ENCODE measurements at regions not wholly inside any gene's neighbourhood (a gene's known extent, or its start where the extent isn't known, plus 50 kb on each side); places are given as distances from the start of the nearest gene placed in this dataset.
"Not testable (repeated sequence)": the region's sequence is repeated elsewhere in the genome, so short reads cannot be mapped to it uniquely, and the experiment has no call there.

DNA sequence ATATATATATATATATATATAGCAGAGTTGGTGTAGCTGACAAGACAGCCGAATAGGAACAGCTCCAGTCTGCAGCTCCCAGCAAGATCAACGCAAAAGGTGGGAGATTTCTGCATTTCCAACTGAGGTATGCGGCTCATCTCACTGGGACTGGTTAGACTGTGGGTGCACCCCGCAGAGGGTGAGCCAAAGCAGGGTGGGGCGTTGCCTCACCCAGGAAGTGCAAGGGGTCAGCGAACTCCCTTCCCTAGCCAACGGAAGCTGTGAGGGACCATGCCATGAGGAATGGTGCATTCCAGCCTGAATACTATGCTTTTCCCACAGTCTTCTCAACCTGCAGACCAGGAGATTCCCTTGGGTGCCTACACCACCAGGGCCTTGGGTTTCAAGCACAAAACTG is 81.7 kb upstream of the ST3GAL6 start:
- H3K36me3 Mint-ChIP-seq = no peaks in the 10 kb centered on the region
- no peaks in the 10 kb centered on the region for H3K4me1 Mint-ChIP-seq
- H3K36me3 ChIP-seq (ENCODE audit: control insufficient read depth in 2 of 2, extremely low read depth in 1 of 2, insufficient read depth in 1 of 2, low read length in 1 of 2) = no peaks in the 10 kb centered on the region
- WGBS (ENCODE audit: insufficient coverage) = 94% methylated on average over 6 of the region's 7 CpGs
- no peaks in the 10 kb centered on the region for H3K9me3 ChIP-seq
- ChIA-PET POLR2A (no interaction called here), CTCF (interaction anchor here in 1 of 2 donors (0.6 kb wide), 1 partner anchor 1326 kb away, joined by 3 read pairs; no protein-coding TSS in a partner anchor)
- H3K4me1 ChIP-seq (ENCODE audit: control insufficient read depth in 1 of 2, extremely low read depth in 1 of 2, insufficient read depth in 2 of 2, low read length in 2 of 2) = no peaks in the 10 kb centered on the region
- H3K9me3 Mint-ChIP-seq = peaks cover 0 to 5% (median 0%) of the 10 kb centered on the region in 3 donors
- no peak overlapping the region for H3K4me3 ChIP-seq (ENCODE audit: control insufficient read depth in 1 of 2, extremely low read depth in 1 of 2, low read length in 1 of 2)
- no peak for ATAC-seq (replicated peaks in 1 of 4)
- no peak overlapping the region for H3K27ac Mint-ChIP-seq
- H3K27me3 ChIP-seq (replicated peaks in 1 of 2; ENCODE audit: control insufficient read depth in 2 of 2, extremely low read depth in 1 of 2, insufficient read depth in 2 of 2, low read length in 1 of 2) = peaks cover 0 to 12% of the 10 kb centered on the region in 2 experiments
- no peak overlapping the region for H3K27ac ChIP-seq (ENCODE audit: low read length)
- H3K4me3 Mint-ChIP-seq = no peak overlapping the region
- H3K27me3 Mint-ChIP-seq = peaks cover 4 to 15% of the 10 kb centered on the region in 2 donors
- DNase-seq = no peak

DNA sequence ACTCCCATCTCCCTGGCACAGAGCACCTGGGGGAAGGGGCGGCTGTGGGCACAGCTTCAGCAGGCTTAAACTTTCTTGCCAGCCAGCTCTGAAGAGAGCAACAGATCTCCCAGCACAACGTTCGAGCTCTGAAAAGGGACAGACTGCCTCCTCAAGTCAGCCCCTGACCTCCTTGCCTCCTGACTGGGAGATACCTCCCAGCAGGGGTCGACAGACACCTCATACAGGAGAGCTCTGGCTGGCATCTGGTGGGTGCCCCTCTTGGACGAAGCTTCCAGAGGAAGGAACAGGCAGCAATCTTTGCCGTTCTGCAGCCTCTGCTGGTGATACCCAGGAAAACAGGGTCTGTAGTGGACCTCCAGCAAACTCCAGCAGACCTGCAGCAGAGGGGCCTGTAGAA is 80.7 kb upstream of the ST3GAL6 start:
- peaks cover 4 to 15% of the 10 kb centered on the region in 2 donors for H3K27me3 Mint-ChIP-seq
- DNase-seq; H3K27ac ChIP-seq (ENCODE audit: low read length); H3K36me3 ChIP-seq (ENCODE audit: control insufficient read depth in 2 of 2, extremely low read depth in 1 of 2, insufficient read depth in 1 of 2, low read length in 1 of 2); H3K36me3 Mint-ChIP-seq; POLR2A ChIA-PET; H3K4me3 Mint-ChIP-seq; H3K9me3 ChIP-seq; H3K9me3 Mint-ChIP-seq; H3K4me3 ChIP-seq (ENCODE audit: control insufficient read depth in 1 of 2, extremely low read depth in 1 of 2, low read length in 1 of 2); ATAC-seq (replicated peaks in 1 of 4); H3K4me1 ChIP-seq (ENCODE audit: control insufficient read depth in 1 of 2, extremely low read depth in 1 of 2, insufficient read depth in 2 of 2, low read length in 2 of 2); H3K27ac Mint-ChIP-seq; H3K4me1 Mint-ChIP-seq: not testable (repeated sequence)
- WGBS (ENCODE audit: insufficient coverage) = 75% methylated on average over 5 of the region's 6 CpGs
- peaks cover 0 to 12% of the 10 kb centered on the region in 2 experiments for H3K27me3 ChIP-seq (replicated peaks in 1 of 2; ENCODE audit: control insufficient read depth in 2 of 2, extremely low read depth in 1 of 2, insufficient read depth in 2 of 2, low read length in 1 of 2)
- CTCF ChIA-PET = interaction anchor here in 1 of 2 donors (0.6 kb wide), 1 partner anchor 36 kb away, joined by 4 read pairs; no protein-coding TSS in a partner anchor

DNA sequence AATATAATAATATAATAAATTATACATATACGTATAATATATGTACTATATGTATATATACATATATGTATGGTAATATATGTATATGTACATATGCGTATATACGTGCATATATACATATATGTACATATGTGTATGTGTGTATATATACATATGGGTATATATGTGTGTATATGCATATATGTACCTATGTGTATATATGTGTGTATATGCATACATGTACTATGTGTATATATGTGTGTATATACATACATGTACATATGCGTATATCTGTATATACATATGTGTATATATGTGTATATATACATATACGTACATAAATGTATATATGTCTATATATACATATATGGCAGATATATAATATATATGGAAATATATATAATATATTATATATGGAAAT is 74.8 kb upstream of the ST3GAL6 start:
- Histone ChIP-seq H3K4me1 (ENCODE audit: control insufficient read depth in 1 of 2, extremely low read depth in 1 of 2, insufficient read depth in 2 of 2, low read length in 2 of 2) (no peaks in the 10 kb centered on the region), H3K36me3 (ENCODE audit: control insufficient read depth in 2 of 2, extremely low read depth in 1 of 2, insufficient read depth in 1 of 2, low read length in 1 of 2) (no peaks in the 10 kb centered on the region), H3K4me3 (ENCODE audit: control insufficient read depth in 1 of 2, extremely low read depth in 1 of 2, low read length in 1 of 2) (no peak overlapping the region), H3K27me3 (replicated peaks in 1 of 2; ENCODE audit: control insufficient read depth in 2 of 2, extremely low read depth in 1 of 2, insufficient read depth in 2 of 2, low read length in 1 of 2) (no peaks in the 10 kb centered on the region), H3K27ac (ENCODE audit: low read length) (no peak overlapping the region), H3K9me3 (no peaks in the 10 kb centered on the region)
- ATAC-seq (replicated peaks in 1 of 4) (no peak), DNase-seq (no peak)
- Mint-ChIP-seq H3K36me3 (no peaks in the 10 kb centered on the region), H3K27ac (no peak overlapping the region), H3K27me3 (no peaks in the 10 kb centered on the region), H3K4me3 (no peak overlapping the region), H3K4me1 (no peaks in the 10 kb centered on the region), H3K9me3 (peaks cover 2 to 6% (median 5%) of the 10 kb centered on the region in 3 donors)
- no CpG with 5 or more reads among the region's 5 CpGs for WGBS (ENCODE audit: insufficient coverage)
- ChIA-PET CTCF (no interaction called here), POLR2A (no interaction called here)

DNA sequence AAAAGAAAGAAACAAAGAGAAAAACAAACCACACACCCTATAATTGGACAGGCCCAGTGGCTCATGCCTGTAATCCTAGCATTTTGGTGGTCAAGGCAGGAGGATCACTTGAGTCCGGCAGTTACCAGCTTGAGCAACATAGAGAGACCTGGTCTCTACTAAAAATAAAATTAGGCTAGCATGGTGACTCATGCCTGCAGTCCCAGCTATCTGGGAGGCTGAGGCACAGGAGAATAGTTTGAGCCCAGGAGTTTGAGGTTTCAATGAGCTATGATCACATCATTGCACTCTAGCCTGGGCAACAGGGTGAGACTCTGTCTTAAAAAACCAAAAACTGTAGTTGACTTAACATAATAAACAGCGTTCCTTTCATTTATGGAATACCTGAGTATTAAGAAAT is 72.3 kb upstream of the ST3GAL6 start:
- no peak for DNase-seq
- no peaks in the 10 kb centered on the region for H3K27me3 Mint-ChIP-seq
- WGBS (ENCODE audit: insufficient coverage) = 100% methylated on average over 1 of the region's 2 CpGs
- Histone ChIP-seq H3K36me3 (ENCODE audit: control insufficient read depth in 2 of 2, extremely low read depth in 1 of 2, insufficient read depth in 1 of 2, low read length in 1 of 2) (no peaks in the 10 kb centered on the region), H3K4me3 (ENCODE audit: control insufficient read depth in 1 of 2, extremely low read depth in 1 of 2, low read length in 1 of 2) (no peak overlapping the region), H3K27me3 (replicated peaks in 1 of 2; ENCODE audit: control insufficient read depth in 2 of 2, extremely low read depth in 1 of 2, insufficient read depth in 2 of 2, low read length in 1 of 2) (no peaks in the 10 kb centered on the region), H3K9me3 (no peaks in the 10 kb centered on the region), H3K4me1 (ENCODE audit: control insufficient read depth in 1 of 2, extremely low read depth in 1 of 2, insufficient read depth in 2 of 2, low read length in 2 of 2) (no peaks in the 10 kb centered on the region), H3K27ac (ENCODE audit: low read length) (no peak overlapping the region)
- ChIA-PET CTCF (no interaction called here), POLR2A (no interaction called here)
- H3K9me3 Mint-ChIP-seq = peaks cover 0 to 6% (median 2%) of the 10 kb centered on the region in 3 donors
- H3K4me3 Mint-ChIP-seq = no peak overlapping the region
- H3K4me1 Mint-ChIP-seq = no peaks in the 10 kb centered on the region
- no peak for ATAC-seq (replicated peaks in 1 of 4)
- no peak overlapping the region for H3K27ac Mint-ChIP-seq
- no peaks in the 10 kb centered on the region for H3K36me3 Mint-ChIP-seq

DNA sequence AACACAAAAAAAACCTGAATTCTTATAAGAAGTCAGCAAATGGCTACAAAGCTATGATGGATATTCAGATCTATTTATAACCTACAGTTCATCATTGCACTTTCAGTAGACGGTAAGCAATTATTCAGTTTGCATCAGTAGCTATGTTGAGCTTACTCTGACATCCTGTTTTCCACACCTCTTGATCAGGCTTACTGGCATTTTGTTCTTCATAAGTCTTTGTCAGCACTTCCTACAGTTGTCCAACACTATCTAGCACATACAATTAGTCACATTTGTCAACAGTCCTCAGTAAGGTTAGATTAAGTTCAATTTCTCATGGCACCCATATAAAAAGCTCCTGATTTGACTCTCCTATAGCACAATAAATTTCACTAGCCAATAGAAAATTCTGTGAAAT is 71.2 kb upstream of the ST3GAL6 start:
- no peaks in the 10 kb centered on the region for H3K36me3 ChIP-seq (ENCODE audit: control insufficient read depth in 2 of 2, extremely low read depth in 1 of 2, insufficient read depth in 1 of 2, low read length in 1 of 2)
- Mint-ChIP-seq H3K27ac (no peak overlapping the region), H3K27me3 (no peaks in the 10 kb centered on the region), H3K4me1 (no peaks in the 10 kb centered on the region), H3K36me3 (no peaks in the 10 kb centered on the region), H3K9me3 (peaks cover 0 to 4% (median 2%) of the 10 kb centered on the region in 3 donors), H3K4me3 (no peak overlapping the region)
- DNase-seq (no peak), ATAC-seq (replicated peaks in 1 of 4) (no peak)
- WGBS (ENCODE audit: insufficient coverage) = no CpG with 5 or more reads among the region's 1 CpG
- CTCF ChIA-PET = no interaction called here
- no peaks in the 10 kb centered on the region for H3K9me3 ChIP-seq
- POLR2A ChIA-PET = interaction anchor here in 1 of 2 donors (0.6 to 0.7 kb wide), 2 partner anchors 200 to 1493 kb away, joined by 3 read pairs; no protein-coding TSS in a partner anchor
- H3K4me1 ChIP-seq (ENCODE audit: control insufficient read depth in 1 of 2, extremely low read depth in 1 of 2, insufficient read depth in 2 of 2, low read length in 2 of 2) = no peaks in the 10 kb centered on the region
- H3K27me3 ChIP-seq (replicated peaks in 1 of 2; ENCODE audit: control insufficient read depth in 2 of 2, extremely low read depth in 1 of 2, insufficient read depth in 2 of 2, low read length in 1 of 2) = no peaks in the 10 kb centered on the region
- H3K27ac ChIP-seq (ENCODE audit: low read length) = no peak overlapping the region
- H3K4me3 ChIP-seq (ENCODE audit: control insufficient read depth in 1 of 2, extremely low read depth in 1 of 2, low read length in 1 of 2) = no peak overlapping the region

DNA sequence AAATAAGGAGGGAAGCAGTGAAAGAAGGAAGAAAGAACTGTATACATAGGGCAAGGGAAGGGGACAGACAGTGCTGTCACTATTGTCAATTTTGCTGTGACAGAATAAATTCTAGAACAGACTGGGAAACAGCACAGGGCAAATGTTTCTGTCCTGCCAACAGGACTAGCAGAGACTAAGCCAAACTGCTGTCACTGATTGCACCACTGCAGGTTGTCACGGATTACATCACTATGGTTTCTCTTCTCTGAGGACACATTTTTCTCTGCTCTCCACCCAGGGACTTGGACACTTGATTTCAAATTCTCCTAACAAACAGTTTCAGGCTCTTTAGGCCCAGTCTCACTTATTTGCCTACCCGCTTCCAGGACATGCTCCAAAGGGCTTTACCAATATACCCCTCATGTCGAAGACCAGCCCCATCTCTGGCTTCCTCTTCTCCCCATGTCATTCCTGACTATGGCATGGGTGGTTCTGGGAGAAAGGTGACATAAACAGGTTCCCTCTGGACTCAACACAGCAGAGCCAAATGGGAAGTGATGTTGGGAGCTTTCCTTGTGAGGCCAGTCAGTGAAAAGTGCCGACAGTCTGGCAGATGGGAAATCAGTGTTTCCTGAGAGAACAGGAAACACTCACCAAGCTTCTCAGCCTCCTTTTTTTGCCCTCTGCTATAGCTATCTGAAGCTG is 70.2 kb upstream of the ST3GAL6 start:
- Histone ChIP-seq H3K4me1 (ENCODE audit: control insufficient read depth in 1 of 2, extremely low read depth in 1 of 2, insufficient read depth in 2 of 2, low read length in 2 of 2) (no peaks in the 10 kb centered on the region), H3K4me3 (ENCODE audit: control insufficient read depth in 1 of 2, extremely low read depth in 1 of 2, low read length in 1 of 2) (no peak overlapping the region), H3K36me3 (ENCODE audit: control insufficient read depth in 2 of 2, extremely low read depth in 1 of 2, insufficient read depth in 1 of 2, low read length in 1 of 2) (no peaks in the 10 kb centered on the region), H3K9me3 (no peaks in the 10 kb centered on the region), H3K27me3 (replicated peaks in 1 of 2; ENCODE audit: control insufficient read depth in 2 of 2, extremely low read depth in 1 of 2, insufficient read depth in 2 of 2, low read length in 1 of 2) (no peaks in the 10 kb centered on the region), H3K27ac (ENCODE audit: low read length) (no peak overlapping the region)
- Mint-ChIP-seq H3K4me3 (no peak overlapping the region), H3K27ac (no peak overlapping the region), H3K9me3 (no peaks in the 10 kb centered on the region), H3K27me3 (peaks cover 0 to 2% of the 10 kb centered on the region in 2 donors), H3K4me1 (no peaks in the 10 kb centered on the region), H3K36me3 (no peaks in the 10 kb centered on the region)
- ATAC-seq (replicated peaks in 1 of 4) = no peak
- no CpG with 5 or more reads among the region's 4 CpGs for WGBS (ENCODE audit: insufficient coverage)
- ChIA-PET POLR2A (no interaction called here), CTCF (no interaction called here)
- no peak for DNase-seq

DNA sequence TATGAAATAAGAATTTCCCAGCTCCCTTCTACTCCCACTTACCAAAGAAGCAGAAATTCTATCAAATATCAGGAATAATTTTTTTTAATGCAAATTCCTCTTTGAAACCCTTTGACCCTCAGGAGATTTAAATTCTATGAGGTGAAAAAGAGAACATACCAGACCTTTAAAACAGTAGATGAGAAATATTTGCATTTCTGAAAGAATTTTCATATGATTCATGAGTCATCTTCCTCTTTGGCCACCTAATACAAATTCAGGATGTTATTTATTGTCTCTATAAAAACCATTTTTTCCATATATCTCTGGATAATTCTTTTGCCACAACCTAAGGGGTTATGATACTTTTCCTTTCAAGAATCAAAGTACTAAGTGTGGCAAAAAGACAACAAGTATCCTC is 67.3 kb upstream of the ST3GAL6 start:
- no peaks in the 10 kb centered on the region for H3K4me1 Mint-ChIP-seq
- H3K27ac ChIP-seq (ENCODE audit: low read length) = no peak overlapping the region
- H3K36me3 Mint-ChIP-seq = no peaks in the 10 kb centered on the region
- DNase-seq (no peak), ATAC-seq (replicated peaks in 1 of 4) (no peak)
- POLR2A ChIA-PET = no interaction called here
- H3K4me1 ChIP-seq (ENCODE audit: control insufficient read depth in 1 of 2, extremely low read depth in 1 of 2, insufficient read depth in 2 of 2, low read length in 2 of 2) = no peaks in the 10 kb centered on the region
- no peaks in the 10 kb centered on the region for H3K36me3 ChIP-seq (ENCODE audit: control insufficient read depth in 2 of 2, extremely low read depth in 1 of 2, insufficient read depth in 1 of 2, low read length in 1 of 2)
- no peaks in the 10 kb centered on the region for H3K9me3 ChIP-seq
- H3K27me3 Mint-ChIP-seq = peaks cover 0 to 2% of the 10 kb centered on the region in 2 donors
- no peak overlapping the region for H3K27ac Mint-ChIP-seq
- no peak overlapping the region for H3K4me3 ChIP-seq (ENCODE audit: control insufficient read depth in 1 of 2, extremely low read depth in 1 of 2, low read length in 1 of 2)
- CTCF ChIA-PET = no interaction called here
- no peaks in the 10 kb centered on the region for H3K27me3 ChIP-seq (replicated peaks in 1 of 2; ENCODE audit: control insufficient read depth in 2 of 2, extremely low read depth in 1 of 2, insufficient read depth in 2 of 2, low read length in 1 of 2)
- H3K9me3 Mint-ChIP-seq = no peaks in the 10 kb centered on the region
- no peak overlapping the region for H3K4me3 Mint-ChIP-seq
